Endometrium (tissue), 2 donors: ENCODE measurements at regions not wholly inside any gene's neighbourhood (a gene's known extent, or its start where the extent isn't known, plus 50 kb on each side); places are given as distances from the start of the nearest gene placed in this dataset.
"Not testable (repeated sequence)": the region's sequence is repeated elsewhere in the genome, so short reads cannot be mapped to it uniquely, and the experiment has no call there.

Experiments
- FAIRE-seq: peaks from 2 replicates; lab custom pipeline; 2012; peaks lifted over from hg19 to GRCh38; lab: Jason Lieb, UNC
- donor health status: control.
- donor health status: control.

- FAIRE-seq: no peak
Observed at GRCh38 chr12:38016602-38017001, 300.0 kb upstream of the ALG10B start.

DNA sequence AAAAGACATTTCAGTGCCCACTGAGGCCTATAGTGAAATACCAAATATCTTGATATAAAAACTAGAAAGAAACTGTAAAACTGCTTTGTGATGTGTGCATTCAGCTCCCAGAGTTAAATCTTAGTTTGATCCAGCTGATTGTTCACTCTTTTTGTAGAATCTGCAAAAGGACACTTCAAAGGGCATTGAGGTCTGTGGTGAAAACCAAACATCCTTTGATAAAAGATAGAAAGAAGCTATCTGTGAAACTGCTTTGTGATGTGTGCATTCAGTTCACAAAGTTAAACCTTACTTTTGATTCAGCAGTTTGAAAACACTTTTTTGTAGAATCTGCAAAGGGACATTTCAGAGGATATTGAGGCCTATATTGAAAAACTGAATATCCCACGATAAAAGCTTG, 290.7 kb upstream of the ALG10B start:
- FAIRE-seq: no peak

DNA sequence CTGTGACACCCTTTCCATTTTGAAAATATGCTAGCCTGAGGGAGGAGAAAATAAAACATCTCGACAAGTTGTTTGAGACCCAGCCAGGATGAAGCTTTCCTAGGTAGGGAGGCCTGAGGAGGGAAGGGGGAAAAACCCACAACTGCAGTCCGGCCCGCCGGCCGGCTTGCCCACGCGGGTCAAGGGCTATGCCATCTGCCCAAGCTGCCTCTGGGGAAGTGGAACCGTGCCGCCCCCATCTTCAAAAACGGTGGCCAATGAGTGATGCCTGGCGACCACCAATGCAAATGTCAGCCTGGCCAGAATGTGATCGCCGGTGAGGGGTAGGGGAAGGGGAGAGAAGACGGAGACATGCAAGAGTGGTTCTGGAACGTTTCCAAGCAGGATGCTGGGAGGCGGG, 263.5 kb upstream of the ALG10B start:
- FAIRE-seq: no peak

- FAIRE-seq: no peak
Observed at GRCh38 chr12:38053655-38054464, 262.7 kb upstream of the ALG10B start.

- no peak for FAIRE-seq
Observed at GRCh38 chr12:38056701-38057689, 259.6 kb upstream of the ALG10B start.

DNA sequence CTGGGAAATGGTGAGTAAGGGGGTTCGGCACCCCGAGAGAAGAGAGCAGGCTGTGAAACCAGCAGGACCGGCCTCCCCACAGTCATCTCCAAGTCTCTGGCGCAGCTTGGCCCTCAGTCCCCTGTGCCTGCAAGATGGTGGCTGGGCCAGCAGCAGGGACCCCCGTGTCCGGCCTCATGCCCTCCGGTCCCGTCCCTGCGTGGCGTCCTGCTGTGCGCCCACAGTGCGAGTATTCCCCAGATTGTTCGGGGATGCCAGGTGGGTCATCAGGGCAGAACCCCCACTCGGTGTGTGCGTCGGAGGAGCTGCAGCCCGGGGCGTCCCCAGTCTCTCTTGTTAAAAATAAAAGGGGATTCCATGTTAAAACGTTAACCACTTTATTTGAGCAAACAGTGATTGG, 216.9 kb upstream of the ALG10B start:
- FAIRE-seq: no peak

DNA sequence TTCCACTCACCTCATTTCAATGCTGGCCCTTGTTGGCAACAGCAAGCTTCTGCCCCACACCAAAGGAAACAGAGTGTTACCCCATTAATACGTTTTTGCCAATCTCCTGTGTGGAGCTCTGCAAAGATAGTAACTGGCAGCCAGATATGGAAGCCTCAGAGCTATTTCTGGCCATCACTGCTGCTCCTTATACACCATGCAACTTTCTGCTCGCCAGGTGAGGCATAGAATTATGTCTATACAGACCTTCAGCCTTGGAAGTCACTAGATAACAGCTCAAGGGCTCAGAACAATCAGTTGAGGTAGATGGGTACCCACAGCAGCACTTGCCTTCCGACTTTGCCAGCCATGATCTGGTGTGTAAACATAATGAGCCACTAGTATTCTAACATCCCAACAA, 214.8 kb upstream of the ALG10B start:
- FAIRE-seq: no peak

DNA sequence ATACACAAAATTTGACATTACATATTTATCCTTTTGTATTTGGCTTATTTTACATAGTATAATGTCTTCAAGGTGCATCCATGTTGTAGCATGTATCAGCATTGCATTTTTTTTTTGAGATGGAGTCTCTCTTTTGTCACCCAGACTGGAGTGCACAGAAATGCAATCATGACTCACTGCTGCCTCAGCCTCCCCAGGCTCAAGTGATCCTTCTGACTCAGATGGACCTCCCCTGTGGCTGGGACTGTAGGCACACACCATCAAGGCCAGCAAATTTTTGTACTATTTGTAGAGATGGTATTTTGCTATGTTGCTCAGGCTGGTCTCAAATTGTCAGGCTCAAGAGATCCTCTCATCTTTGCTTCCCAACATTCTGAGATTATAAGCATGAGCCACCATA, 214.4 kb upstream of the ALG10B start:
- no peak for FAIRE-seq

DNA sequence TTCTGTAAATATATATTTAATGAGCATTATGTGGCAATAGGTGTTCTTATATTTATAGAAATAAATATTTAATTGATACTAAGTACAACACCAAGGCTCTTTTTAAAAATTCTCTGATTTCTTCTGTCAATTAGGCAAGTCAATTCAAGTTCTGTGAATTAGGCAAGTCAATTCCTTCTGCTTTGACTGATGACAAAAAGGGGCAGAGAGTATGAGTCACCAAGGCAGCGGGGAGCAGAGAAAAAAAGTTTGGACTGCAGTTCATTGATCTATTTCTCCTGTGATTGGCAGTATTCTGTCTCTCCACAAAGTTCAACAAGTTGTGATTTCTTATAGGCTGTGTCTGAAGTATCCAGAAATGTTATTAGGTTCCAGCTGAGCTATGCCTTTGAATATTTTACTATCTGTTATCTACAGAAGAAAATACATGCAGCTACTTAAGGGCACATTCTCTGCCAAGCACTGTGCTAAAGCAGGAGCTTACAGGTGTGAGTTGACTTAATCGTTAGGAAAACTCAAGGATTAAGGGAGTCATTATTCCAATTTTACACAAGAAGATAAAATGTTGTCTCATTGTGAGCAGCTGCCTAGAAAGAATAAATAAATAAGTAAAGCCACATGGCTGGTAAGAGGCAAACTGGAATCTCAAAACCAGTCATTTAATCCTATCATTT, 206.4 kb upstream of the ALG10B start:
- FAIRE-seq: no peak

GRCh38 chr12:38113991-38114390, 202.6 kb upstream of the ALG10B start:
- no peak for FAIRE-seq

GRCh38 chr12:38116968-38117367, 199.6 kb upstream of the ALG10B start:
- FAIRE-seq: no peak

GRCh38 chr12:38118632-38119031, 197.9 kb upstream of the ALG10B start:
- FAIRE-seq: no peak

DNA sequence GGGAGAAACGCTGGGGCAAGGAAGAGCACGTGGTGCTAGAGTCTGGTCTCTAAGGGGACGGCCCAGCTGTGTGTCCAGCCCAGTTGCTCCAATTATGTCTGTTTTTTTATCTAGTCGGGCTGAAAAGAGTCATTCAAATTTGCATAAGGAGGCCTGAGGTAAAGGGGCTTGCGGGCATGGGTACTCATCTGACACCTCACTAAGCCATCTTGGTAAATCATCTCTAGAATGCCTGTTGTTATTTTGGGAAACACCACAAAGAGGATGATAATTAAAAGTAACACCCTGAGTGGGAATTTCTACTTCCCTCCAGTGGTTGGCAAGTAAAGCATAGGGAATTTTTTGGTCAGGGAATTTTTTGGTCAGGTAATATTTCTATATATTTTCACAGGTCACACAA, 196.1 kb upstream of the ALG10B start:
- no peak for FAIRE-seq

DNA sequence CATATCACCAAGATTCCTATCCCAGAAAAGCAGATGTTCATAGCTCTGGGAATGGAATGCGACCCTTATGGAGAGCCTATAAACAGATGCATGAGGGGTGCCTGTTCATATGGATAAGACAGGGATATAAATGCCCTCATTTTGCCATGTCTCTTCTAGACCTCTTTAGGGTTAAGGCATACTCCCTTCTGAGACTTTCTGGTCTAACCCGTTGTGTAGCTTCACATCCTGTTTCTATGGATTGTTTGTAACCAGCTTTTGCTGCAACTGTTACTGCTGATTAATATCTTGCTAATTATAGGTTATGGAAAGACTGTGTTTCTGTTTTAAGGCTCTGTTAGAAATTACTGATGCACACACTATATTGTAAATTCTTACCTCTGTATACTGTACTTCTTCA, 193.5 kb upstream of the ALG10B start:
- not testable (repeated sequence) for FAIRE-seq

DNA sequence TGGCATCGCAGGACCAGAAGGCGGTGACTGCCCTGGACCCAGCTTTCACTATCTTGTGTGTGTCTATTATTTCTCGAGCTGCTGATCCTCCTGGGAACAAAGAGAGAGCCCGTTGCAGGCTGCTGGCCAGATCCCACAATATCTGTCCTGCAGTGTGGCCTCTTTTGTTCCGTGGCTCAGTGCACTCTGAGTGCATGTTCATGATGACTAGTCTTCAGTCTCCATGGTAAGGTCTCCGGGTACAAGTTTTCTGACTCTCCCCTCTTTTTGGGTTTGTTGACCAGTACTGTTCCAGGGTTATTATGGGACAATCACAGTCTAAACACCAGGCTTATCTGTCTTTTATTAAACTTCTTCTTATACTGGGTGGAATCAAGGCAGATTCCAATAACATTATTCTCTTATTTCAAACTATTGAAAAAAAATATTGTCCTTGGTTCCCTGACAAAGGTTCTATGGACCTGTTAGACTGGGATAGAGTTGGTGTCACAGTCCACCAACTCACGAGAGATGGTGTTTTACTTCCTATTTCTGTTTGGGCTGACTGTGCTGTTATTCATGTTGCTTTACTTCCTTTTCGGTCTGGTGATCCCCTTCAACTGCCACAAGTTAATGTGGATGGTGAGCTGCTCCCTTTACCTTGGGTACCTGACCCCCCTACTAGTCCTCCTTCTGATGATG, 192.9 kb upstream of the ALG10B start:
- no peak for FAIRE-seq

DNA sequence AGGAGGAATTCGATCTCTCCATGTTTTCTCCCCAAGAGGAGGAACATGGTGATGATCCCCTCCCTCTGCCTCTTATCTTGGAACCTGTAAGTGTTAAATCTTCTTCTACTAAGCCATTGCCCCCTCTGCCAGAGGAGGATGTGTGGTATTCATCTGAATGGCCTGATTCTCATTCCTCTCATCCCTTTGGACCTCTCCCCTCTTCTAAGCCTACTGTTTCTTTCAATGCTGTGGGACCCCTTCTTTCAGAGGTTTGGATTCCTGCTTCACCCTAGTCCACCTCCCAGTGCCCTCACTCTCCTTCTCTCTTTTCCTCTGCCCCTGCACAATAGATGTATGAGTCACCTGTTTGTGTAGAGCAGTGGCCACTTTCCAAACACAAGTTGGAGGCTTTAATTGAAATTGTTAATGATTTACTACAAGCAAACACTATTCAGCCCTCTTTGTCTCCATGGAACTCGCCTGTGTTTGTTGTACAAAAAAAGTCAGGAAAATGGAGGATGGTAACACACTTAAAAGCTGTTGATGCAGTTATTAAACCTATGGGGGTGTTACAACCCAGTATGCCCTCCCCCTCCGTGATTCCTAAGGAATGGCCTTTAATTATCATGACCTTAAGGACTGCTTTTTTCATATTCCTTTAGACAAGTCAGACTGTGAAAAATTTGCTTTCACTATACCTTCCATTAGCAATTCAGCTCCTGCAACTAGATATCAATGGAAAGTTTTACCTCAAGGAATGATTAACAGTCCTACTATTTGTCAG, 192.1 kb upstream of the ALG10B start:
- peak; percentile 61 for FAIRE-seq

DNA sequence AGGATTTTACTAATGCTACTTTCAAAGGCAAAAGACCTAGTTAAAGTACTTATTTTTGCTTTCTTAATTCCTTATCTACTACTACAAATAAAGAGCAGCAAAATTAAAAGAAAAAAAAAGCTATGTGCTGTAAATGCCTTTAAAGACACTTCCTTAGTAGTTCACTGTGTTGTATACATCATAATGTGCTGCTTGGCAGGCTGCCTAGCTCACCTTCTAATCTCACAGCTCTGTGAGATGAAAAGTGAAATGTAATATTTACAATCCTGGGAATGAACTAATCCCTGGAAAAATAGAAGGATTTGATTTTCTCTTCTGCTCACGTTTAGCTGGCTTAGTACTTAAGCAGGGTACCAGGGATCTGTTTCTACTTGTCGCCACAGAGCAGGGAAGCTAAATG, 184.4 kb upstream of the ALG10B start:
- FAIRE-seq: no peak

GRCh38 chr12:38137287-38137686, 179.3 kb upstream of the ALG10B start:
- no peak for FAIRE-seq

DNA sequence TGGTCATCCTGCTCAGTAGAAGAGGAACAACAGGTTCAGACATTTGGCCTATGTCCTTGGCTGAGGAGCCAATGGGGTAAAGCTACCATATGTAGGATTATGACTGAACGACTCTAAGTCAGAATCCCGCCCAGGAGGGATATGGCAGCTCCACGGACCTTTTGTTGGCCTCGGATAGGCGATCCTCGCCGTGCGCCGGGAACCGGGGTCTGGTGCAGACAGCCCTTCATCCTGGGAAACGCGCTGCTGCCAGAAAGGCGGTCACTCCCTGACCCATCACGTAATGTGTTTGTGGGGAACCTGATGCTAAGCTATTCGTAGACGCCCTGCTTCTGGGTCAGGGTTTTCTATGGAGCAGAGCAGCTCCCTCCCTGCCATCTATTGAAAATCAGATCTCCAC, 178.9 kb upstream of the ALG10B start:
- FAIRE-seq: no peak

GRCh38 chr12:38138225-38139221, 178.1 kb upstream of the ALG10B start:
- peak; percentile 88 for FAIRE-seq
